ENCODE measurements at regions not wholly inside any gene's neighbourhood (a gene's known extent, or its start where the extent isn't known, plus 50 kb on each side); places are given as distances from the start of the nearest gene placed in this dataset.

- H3K4me3 Mint-ChIP-seq: no peak overlapping the region
- no peak for DNase-seq
- no peaks in the 10 kb centered on the region for H3K36me3 Mint-ChIP-seq (ENCODE audit: low read depth)
- ChIA-PET POLR2A (no interaction called here), CTCF (no interaction called here)
- no peaks in the 10 kb centered on the region for H3K4me1 Mint-ChIP-seq
- H3K9me3 Mint-ChIP-seq: peaks cover 1% of the 10 kb centered on the region
- no peak overlapping the region for H3K27ac Mint-ChIP-seq
- no peaks in the 10 kb centered on the region for H3K27me3 Mint-ChIP-seq
Measured at GRCh38 chr4:46491455-46491854, 101.5 kb upstream of the GABRA2 start.

GRCh38 chr4:46484881-46485280, 95.0 kb upstream of the GABRA2 start:
- Mint-ChIP-seq H3K27me3 (no peaks in the 10 kb centered on the region), H3K4me1 (no peaks in the 10 kb centered on the region), H3K36me3 (ENCODE audit: low read depth) (no peaks in the 10 kb centered on the region), H3K9me3 (no peaks in the 10 kb centered on the region), H3K4me3 (no peak overlapping the region), H3K27ac (no peak overlapping the region)
- CTCF ChIA-PET: no interaction called here
- no peak for DNase-seq
- POLR2A ChIA-PET: no interaction called here

- no peak overlapping the region for H3K27ac Mint-ChIP-seq
- no peaks in the 10 kb centered on the region for H3K36me3 Mint-ChIP-seq (ENCODE audit: low read depth)
- no peaks in the 10 kb centered on the region for H3K27me3 Mint-ChIP-seq
- CTCF ChIA-PET: no interaction called here
- no peaks in the 10 kb centered on the region for H3K4me1 Mint-ChIP-seq
- H3K4me3 Mint-ChIP-seq: no peak overlapping the region
- H3K9me3 Mint-ChIP-seq: no peaks in the 10 kb centered on the region
- no peak for DNase-seq
- POLR2A ChIA-PET: no interaction called here
Measured at GRCh38 chr4:46462733-46463132, 72.8 kb upstream of the GABRA2 start.

GRCh38 chr4:46459308-46459707, 69.4 kb upstream of the GABRA2 start:
- no peak for DNase-seq
- no peak overlapping the region for H3K27ac Mint-ChIP-seq
- CTCF ChIA-PET: no interaction called here

GRCh38 chr4:46450556-46450955, 60.6 kb upstream of the GABRA2 start:
- no peak overlapping the region for H3K27ac Mint-ChIP-seq
- H3K36me3 Mint-ChIP-seq (ENCODE audit: low read depth): no peaks in the 10 kb centered on the region
- POLR2A ChIA-PET: no interaction called here
- no peaks in the 10 kb centered on the region for H3K4me1 Mint-ChIP-seq
- DNase-seq: no peak
- no peak overlapping the region for H3K4me3 Mint-ChIP-seq
- no peaks in the 10 kb centered on the region for H3K27me3 Mint-ChIP-seq
- CTCF ChIA-PET: no interaction called here
- H3K9me3 Mint-ChIP-seq: peaks cover 2% of the 10 kb centered on the region

More at GRCh38 chr4:46459308-46459707, 69.4 kb upstream of the GABRA2 start:
- no peaks in the 10 kb centered on the region for H3K27me3 Mint-ChIP-seq
- no peaks in the 10 kb centered on the region for H3K4me1 Mint-ChIP-seq
- H3K4me3 Mint-ChIP-seq: no peak overlapping the region
- peaks cover 7% of the 10 kb centered on the region for H3K9me3 Mint-ChIP-seq
- POLR2A ChIA-PET: no interaction called here
- H3K36me3 Mint-ChIP-seq (ENCODE audit: low read depth): no peaks in the 10 kb centered on the region

- Mint-ChIP-seq H3K4me1 (no peaks in the 10 kb centered on the region), H3K4me3 (no peak overlapping the region), H3K27ac (no peak overlapping the region), H3K27me3 (no peaks in the 10 kb centered on the region), H3K9me3 (no peaks in the 10 kb centered on the region), H3K36me3 (ENCODE audit: low read depth) (no peaks in the 10 kb centered on the region)
- ChIA-PET POLR2A (no interaction called here), CTCF (no interaction called here)
- no peak for DNase-seq
Measured at GRCh38 chr4:46445710-46446314, 55.9 kb upstream of the GABRA2 start.

- Mint-ChIP-seq H3K9me3 (no peaks in the 10 kb centered on the region), H3K27me3 (no peaks in the 10 kb centered on the region), H3K4me1 (no peaks in the 10 kb centered on the region), H3K4me3 (no peak overlapping the region), H3K36me3 (ENCODE audit: low read depth) (no peaks in the 10 kb centered on the region), H3K27ac (no peak overlapping the region)
- CTCF ChIA-PET: no interaction called here
- no peak for DNase-seq
- POLR2A ChIA-PET: no interaction called here
Measured at GRCh38 chr4:46444318-46445000, 54.5 kb upstream of the GABRA2 start.

GRCh38 chr4:46442963-46443362, 53.0 kb upstream of the GABRA2 start:
- DNase-seq: no peak
- Mint-ChIP-seq H3K36me3 (ENCODE audit: low read depth) (no peaks in the 10 kb centered on the region), H3K4me3 (no peak overlapping the region), H3K27me3 (no peaks in the 10 kb centered on the region), H3K4me1 (no peaks in the 10 kb centered on the region), H3K9me3 (peaks cover 3% of the 10 kb centered on the region), H3K27ac (no peak overlapping the region)
- POLR2A ChIA-PET: no interaction called here
- CTCF ChIA-PET: no interaction called here

- peaks cover 5% of the 10 kb centered on the region for H3K9me3 Mint-ChIP-seq
- CTCF ChIA-PET: no interaction called here
- H3K4me1 Mint-ChIP-seq: no peaks in the 10 kb centered on the region
- H3K27ac Mint-ChIP-seq: no peak overlapping the region
- no peaks in the 10 kb centered on the region for H3K27me3 Mint-ChIP-seq
- no peak overlapping the region for H3K4me3 Mint-ChIP-seq
- no peak for DNase-seq
- POLR2A ChIA-PET: no interaction called here
- H3K36me3 Mint-ChIP-seq (ENCODE audit: low read depth): no peaks in the 10 kb centered on the region
Measured at GRCh38 chr4:46441136-46441859, 51.4 kb upstream of the GABRA2 start.

Measured in activated CD4-positive, alpha-beta T cell treated with anti-CD3 and anti-CD28 coated beads, Interleukin-2, amount 10 ng/mL, durations not matched to agents 7 days and 5 days (primary cell).